ENCODE measurements at regions not wholly inside any gene's neighbourhood (a gene's known extent, or its start where the extent isn't known, plus 50 kb on each side); places are given as distances from the start of the nearest gene placed in this dataset.

- TF ChIP-seq SIN3A (IDR thresholded peaks at IDR 0.05; ENCODE audit: borderline replicate concordance, insufficient read depth, low read length) (no peak), TAF1 (IDR thresholded peaks at IDR 0.05; ENCODE audit: borderline replicate concordance, insufficient read depth, low read length) (no peak), REST (IDR thresholded peaks at IDR 0.05; ENCODE audit: insufficient read depth in 1 of 2, low read depth in 2 of 2, low read length in 2 of 2) (no peak), POLR2AphosphoS5 (IDR thresholded peaks at IDR 0.05; ENCODE audit: low read depth, low read length) (no peak)
These were observed 491.0 kb downstream of the MATN1 start for GRCh38 chr1:30232288-30232899.

Measured in PFSK-1 (cell line).